ENCODE measurements at regions not wholly inside any gene's neighbourhood (a gene's known extent, or its start where the extent isn't known, plus 50 kb on each side); places are given as distances from the start of the nearest gene placed in this dataset.

- Histone ChIP-seq H3K23me2 (ENCODE audit: insufficient read length, low read depth, low read length, poor library complexity, severe bottlenecking) (no peaks in the 10 kb centered on the region), H3K27ac (ENCODE audit: insufficient read length, low read depth, low read length) (peak overlapping the region; percentile 98), H2BK120ac (ENCODE audit: low read depth, low read length, poor library complexity, severe bottlenecking) (no peak overlapping the region), H3K4me2 (ENCODE audit: insufficient read depth, insufficient read length, low read length) (peak overlapping the region; percentile 28), H3K9ac (ENCODE audit: extremely low read depth, insufficient read length, low read length) (peak overlapping the region; percentile 25), H3K56ac (ENCODE audit: insufficient read length, low read depth, low read length) (no peak overlapping the region), H3T11ph (ENCODE audit: low read length) (no peak overlapping the region), H3K27me3 (ENCODE audit: insufficient read depth, low read length) (no peaks in the 10 kb centered on the region), H3K79me1 (ENCODE audit: insufficient read depth, low read depth, low read length, poor library complexity, severe bottlenecking) (no peaks in the 10 kb centered on the region), H4K20me1 (ENCODE audit: control insufficient read depth, insufficient read depth, insufficient read length) (no peaks in the 10 kb centered on the region), H2AFZ (ENCODE audit: low read length) (no peak overlapping the region), H3K9me3 (ENCODE audit: control insufficient read depth, low read depth, low read length) (no peaks in the 10 kb centered on the region), H4K8ac (replicated peaks; ENCODE audit: insufficient read length, low read depth, low read length) (no peak overlapping the region), H2BK5ac (ENCODE audit: insufficient read length, low read length) (peak overlapping the region; percentile 92), H3K4ac (ENCODE audit: low read depth, low read length) (no peak overlapping the region), H3K79me2 (ENCODE audit: insufficient read depth, low read length) (no peaks in the 10 kb centered on the region), H4K5ac (ENCODE audit: insufficient read length, low read depth, low read length) (peak overlapping the region; percentile 56), H4K91ac (ENCODE audit: insufficient read length, low read depth, low read length) (no peak overlapping the region), H3K14ac (ENCODE audit: insufficient read depth, low read length) (no peak overlapping the region), H2BK15ac (ENCODE audit: low read depth, low read length) (no peak overlapping the region), H3K23ac (ENCODE audit: insufficient read length, low read depth, low read length) (no peak overlapping the region), H2BK20ac (ENCODE audit: low read depth, low read length, poor library complexity, severe bottlenecking) (no peak overlapping the region), H3K18ac (ENCODE audit: insufficient read length, low read depth, low read length) (no peak overlapping the region), H2BK12ac (ENCODE audit: insufficient read length, low read depth, low read length) (no peak overlapping the region), H2AK5ac (ENCODE audit: insufficient read length, low read length) (no peak overlapping the region), H3K4me1 (ENCODE audit: insufficient read depth, low read length) (peaks cover 8% of the 10 kb centered on the region; the same call in 1 of the 2 replicates)
- TF ChIP-seq CTCF (conservative IDR thresholded peaks at IDR 0.05) = no peak
- no peaks in the 10 kb centered on the region; a peak in 3 of 5 replicates for H3K9me3 Mint-ChIP-seq
- DNase-seq = peak; percentile 91
- no peaks in the 10 kb centered on the region; a peak in 1 of 7 replicates for H3K36me3 Mint-ChIP-seq (ENCODE audit: insufficient read depth in 1 of 3, low read depth in 3 of 3)
- peaks cover 40 to 45% of the 10 kb centered on the region in 2 experiments for H3K4me1 Mint-ChIP-seq
- H3K27ac Mint-ChIP-seq = peak overlapping the region; percentile 65 to 99 (median 92)
- H3K4me3 Mint-ChIP-seq = peak overlapping the region; percentile 20 to 47
- H3K27me3 Mint-ChIP-seq (ENCODE audit: low read depth) = no peaks in the 10 kb centered on the region
- WGBS (ENCODE audit: extremely low coverage, insufficient read length, low lambda C conversion rate) = no CpG with 5 or more reads among the region's 9 CpGs
Measured at GRCh38 chr4:18691431-18692200, 670.1 kb upstream of the LCORL start.
